ENCODE measurements at regions not wholly inside any gene's neighbourhood (a gene's known extent, or its start where the extent isn't known, plus 50 kb on each side); places are given as distances from the start of the nearest gene placed in this dataset.

DNA sequence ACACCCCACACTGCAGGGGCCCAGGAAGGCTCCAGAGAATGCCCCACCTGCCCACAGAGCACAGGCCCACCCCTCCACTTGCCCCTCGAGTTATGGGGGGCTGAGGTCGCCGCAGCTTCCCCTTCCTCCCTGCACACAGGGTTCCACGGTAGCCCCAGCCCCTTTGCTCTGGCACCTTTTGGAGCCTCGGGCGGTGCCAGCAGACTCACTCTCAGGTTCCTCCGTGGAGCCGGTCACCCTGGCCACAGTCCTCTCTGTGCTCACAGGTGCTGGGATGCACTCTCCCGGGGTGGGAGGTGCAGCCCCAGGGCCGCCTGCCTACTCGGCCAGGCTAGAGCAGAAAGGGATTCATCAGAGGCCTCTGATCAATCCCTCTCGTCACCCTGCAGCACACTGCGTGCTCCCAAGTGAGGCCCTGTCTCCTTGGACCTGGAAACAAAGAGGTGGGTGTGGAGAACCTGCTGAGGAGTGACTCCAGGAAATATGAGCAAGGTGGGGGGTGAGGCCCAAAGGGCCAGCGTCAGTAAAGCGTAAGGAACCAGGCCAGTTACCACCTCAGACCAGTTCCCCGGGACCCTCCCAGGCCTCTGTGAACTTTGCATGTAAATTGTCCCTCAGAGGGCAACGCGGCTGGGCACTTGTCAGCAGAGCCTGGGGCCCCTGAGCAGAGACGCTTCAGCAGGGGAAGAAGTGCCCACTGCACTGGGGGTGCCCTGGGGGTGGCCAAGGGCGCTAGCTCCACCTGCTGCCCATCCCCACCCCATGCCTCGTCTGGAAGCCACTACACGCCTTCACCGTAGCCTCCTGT, 167.8 kb downstream of the OLFM1 start:
- no peak for DNase-seq

- no peak for DNase-seq
These were observed 168.5 kb downstream of the OLFM1 start for GRCh38 chr9:135255841-135256580.

DNA sequence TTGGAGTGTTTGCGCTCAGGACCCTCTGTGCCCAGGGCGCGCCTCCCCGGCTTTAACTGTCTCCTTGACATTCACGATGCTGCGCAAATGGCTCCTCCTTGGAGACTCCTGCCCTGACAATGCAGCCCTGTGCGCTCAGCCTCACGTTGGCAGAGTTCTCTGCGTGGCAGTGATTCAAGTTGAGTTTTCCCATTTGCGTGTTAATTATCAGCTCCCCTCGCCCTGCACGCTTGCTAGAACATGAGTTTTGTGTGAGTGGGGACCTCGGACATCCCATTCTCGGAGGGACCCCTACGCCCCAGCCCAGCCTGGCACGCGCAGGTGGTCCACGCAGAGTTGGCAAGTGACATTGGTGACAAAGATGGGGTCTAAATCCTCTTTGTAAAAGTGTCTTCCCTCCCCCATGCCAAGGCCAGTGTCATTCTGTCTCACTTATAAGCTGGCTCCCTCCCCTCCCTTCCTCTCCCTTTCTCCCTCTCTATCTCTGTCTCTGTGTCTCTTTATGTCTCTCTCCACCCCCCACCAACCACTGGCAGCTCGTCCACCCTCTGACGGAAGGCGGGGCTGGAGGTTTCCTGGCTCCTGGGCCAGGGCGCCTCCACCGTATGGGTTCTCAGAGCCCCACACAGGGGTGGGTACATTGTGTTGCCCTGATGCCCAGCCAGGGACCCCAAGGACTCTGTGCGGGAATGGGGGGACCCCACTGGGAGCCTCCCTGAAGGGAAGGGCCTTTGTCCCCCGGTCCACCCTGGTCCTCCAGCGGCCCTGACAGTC, 169.3 kb downstream of the OLFM1 start:
- DNase-seq, result no peak

- no peak for DNase-seq
These were observed 171.0 kb downstream of the OLFM1 start for GRCh38 chr9:135258461-135258860.

- DNase-seq, result no peak
These were observed 171.8 kb downstream of the OLFM1 start for GRCh38 chr9:135259273-135259672.

DNA sequence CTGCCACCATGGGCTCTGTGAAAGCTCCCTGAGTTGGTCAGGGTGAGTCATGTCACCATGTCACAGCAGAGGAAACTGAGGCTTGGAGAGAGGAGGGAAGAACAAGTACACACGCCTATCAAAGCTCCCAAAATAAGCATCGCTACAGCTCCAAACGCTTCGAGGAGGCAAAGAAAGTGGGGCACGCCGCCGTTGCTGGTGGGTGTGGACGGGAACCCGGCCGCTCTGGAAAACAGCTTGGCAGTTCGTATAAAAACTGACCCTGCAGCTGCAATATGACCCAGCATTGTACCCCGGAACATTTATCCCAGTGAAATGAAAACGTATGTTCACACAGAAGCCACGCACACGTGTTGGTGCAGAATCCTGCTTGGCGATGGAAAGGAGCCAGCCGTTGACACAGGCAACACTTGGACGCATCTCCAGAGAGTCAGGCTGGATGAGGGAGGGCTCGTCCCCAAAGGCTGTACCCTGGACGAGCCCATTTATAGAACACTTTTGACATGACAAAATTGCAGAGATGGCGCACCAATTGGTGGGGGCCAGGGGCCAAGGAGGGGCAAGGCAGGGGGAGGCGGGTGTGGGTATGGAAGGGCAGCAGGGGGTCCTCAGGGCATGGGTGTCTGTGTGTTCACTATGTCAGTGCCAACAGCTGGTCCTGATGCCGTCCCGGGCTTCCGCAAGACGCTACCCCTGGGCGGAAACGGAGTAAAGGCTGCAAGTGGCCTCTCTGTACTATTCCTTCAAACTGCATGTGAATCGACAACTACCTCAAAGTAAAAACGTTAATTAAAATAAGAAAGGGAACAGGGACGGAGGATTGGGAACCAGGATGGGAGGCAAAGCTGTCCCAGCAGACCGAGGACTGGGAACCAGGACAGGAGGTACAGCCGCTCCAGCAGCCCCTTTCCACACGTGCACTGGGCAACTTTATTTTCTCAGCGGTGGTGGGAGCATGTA, 173.0 kb downstream of the OLFM1 start:
- DNase-seq, result no peak

GRCh38 chr9:135262248-135262647, 174.8 kb downstream of the OLFM1 start:
- DNase-seq, result no peak

GRCh38 chr9:135263511-135263910, 176.0 kb downstream of the OLFM1 start:
- no peak for DNase-seq

- DNase-seq, result no peak
These were observed 178.5 kb downstream of the OLFM1 start for GRCh38 chr9:135265931-135266330.

DNA sequence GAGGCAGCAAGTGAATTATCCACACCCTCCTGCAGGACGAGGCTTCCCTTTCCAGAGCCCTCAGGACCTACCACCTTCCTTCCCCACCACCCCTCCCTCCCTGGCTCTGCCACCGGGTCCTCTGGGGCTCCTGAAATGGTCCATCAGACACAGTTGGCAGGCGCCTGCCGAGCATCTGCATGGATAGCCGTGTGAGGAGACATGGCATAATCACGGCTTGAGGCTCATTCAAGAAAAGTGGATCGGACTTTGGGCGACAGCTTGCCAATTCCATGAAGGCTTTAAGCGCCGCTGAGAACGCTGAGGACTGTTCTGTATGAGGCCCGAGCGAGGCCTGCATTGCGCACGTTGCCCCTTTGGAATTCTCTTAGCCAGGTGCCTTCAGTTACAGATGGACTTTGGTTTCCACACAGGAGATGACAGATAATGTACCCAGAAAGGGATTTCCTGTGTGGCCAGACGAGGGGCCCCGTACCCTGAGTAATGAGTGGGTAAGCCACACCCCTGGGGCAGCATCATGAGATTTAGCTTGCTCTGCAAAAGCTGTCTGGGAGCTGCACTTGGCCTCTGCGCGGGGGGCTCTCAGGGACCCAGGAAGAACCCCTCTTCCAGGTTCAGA, 179.8 kb downstream of the OLFM1 start:
- DNase-seq, result no peak

DNA sequence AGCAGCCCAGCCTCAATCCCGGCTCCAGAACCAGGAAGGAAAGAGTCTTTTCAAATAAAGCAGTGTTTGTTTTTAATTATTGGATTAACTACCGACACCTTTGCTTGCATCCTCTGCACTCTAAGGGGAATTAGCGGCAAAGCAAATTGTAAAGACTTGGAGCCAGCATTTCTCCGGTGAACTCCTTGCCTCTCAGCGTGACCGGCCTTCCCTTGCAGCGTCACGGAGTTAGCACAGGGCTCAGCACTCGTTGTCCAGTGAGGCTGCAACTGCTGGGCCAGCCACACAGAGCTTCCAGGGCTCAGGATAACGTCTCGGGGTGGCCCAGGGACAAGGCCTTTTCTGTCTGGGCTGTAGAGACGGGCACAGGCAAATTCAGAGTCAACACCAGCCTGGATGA, 180.6 kb downstream of the OLFM1 start:
- no peak for DNase-seq

- no peak for DNase-seq
These were observed 181.5 kb downstream of the OLFM1 start for GRCh38 chr9:135268981-135269380.

GRCh38 chr9:135269912-135270830, 182.7 kb downstream of the OLFM1 start:
- no peak for DNase-seq

DNA sequence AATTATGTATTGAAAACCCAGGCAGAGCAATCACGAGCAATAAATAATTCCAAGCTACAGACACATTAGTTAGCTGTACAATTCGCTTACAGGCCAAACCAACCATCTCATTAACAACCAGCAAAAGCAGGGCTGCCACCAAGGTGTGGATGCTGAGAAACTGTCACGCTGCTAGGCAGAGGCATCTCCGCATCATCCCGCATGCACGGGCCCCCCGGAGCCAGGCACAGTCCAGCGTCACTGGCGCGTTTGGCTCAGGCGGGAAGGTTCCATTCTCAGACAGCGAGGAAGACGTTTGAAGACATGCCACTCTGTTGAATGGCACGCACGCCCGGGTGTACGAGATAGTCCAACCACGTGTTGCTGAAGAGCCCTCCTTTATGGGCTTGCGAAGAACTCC, 184.0 kb downstream of the OLFM1 start:
- no peak for DNase-seq

DNA sequence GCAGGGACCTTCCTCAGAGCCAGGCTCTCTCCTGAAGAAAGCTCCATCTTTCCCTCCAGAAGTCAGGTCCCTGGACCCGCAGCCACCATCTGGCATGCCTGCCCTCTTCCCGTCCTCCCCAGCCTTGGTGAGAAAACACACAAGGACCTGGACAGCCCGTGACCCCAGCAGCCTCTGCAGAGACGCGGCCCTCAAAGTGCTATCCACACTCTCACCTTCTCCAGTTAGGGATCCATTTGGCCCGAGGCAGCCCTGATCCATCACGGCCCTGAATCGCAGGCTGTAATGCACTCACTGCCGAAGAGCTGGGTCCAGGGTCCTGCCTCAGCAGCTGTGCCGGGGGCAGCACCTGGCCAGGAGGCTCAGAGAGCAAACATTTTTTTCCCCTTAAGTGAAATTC, 185.1 kb downstream of the OLFM1 start:
- no peak for DNase-seq

- DNase-seq, result no peak
These were observed 185.5 kb downstream of the OLFM1 start for GRCh38 chr9:135273008-135273407.

DNA sequence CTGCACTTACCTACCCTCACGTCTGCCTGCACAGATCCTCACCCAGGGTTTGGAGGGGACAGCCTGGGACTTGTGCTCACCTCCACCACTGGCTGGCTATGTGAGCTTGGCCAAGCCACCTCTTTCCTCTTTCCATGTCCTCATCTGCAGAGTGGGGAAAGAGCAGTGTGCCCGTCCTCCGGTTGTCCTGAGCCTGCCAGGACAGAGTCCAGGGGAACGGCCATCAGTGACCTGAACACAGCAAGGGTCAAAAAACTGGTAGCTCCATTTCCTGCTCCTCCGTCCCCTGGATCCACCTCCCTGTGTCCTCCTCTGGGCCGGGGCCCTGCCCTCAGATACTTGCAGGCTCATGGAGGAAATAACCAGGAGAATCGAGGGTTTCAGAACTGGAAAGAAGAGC, 187.7 kb downstream of the OLFM1 start:
- DNase-seq, result no peak

DNA sequence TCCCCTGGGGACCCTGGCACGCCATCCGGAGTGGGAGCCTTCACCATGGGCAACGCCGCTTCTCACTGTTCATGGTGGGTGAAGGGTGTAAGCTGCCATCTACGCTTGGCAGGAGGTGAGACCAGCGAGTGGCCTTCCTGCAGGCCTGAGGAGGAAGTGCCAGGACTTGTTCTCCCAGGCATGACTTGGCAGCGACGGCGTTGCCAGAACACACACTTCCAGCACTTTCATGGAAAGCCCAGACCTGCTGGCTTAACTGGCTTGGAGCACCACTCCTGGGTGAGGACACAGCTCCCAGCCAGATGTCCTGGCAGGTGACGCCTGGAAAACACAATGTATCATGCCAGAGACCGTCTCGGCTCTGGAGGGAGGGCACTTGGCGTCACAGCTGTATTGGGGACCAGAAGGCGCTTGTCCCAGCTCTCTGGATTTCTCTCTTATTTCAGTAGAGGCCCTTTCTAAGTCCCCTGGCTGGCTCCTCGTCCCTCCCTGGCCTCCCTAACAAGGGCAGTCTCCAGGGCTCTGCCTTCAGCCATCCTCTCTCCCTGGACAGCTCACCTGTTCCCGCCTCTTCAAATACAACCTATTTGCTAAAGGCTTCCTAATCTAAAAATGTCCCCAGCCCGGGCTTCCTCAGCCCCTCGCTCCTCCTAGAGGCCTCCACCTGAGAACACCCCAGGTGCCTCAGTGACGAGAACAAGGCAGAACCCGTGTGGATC, 188.3 kb downstream of the OLFM1 start:
- no peak for DNase-seq

DNA sequence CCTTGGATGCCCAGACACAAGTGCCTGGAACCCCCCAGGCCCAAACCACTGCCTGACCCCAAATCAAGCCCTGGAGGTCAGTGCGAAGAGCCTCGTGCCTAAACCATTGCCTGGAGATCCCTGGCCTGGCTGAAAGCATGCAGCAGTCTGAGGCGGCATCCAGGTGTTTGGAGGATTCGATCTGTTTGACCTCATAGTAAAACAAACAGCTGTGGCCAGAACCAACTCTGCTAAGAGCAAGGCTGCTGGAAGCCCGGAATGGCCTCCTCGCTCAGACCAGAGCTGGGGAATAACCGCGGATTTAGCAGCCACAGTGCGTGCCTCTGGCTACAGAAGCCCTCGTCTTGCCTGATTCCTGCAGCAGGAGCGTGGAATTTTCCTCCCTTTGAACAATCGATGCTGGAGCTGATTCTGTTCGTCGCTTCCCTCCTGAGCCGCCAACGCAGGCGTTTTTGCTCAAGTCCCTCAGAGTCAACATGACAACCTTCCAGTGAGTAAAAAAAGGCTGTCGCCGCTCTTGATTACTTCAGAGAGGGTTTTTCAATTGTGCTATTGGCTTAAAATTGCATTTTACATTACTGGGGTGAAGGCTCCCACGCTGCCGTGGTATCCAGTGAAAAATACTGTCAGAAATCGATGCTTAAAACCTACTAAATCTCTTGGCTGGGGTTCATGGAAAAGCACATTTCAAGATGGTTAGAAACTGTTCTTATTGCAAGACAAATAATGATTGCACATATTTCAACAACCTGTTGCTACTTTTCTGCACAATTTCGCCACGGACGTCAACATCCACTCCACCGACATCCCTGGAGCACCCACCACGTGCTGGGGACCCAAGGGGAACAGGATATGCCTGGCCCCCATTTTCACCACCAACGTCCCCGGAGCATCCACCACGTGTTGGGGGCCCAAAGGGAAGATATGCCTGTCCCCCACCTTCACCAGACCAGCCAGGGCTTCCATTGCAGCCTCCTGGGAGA, 190.0 kb downstream of the OLFM1 start:
- DNase-seq, result no peak
